HG03139 (cell line): ENCODE measurements at regions not wholly inside any gene's neighbourhood (a gene's known extent, or its start where the extent isn't known, plus 50 kb on each side); places are given as distances from the start of the nearest gene placed in this dataset.

ENCODE experiments used
- ATAC-seq: cut with Tn5 transposase; IDR thresholded peaks from one replicate; pipeline ENCODE4 v1.9.1; 2021; ENCODE audit not compliant: unreplicated experiment

DNA sequence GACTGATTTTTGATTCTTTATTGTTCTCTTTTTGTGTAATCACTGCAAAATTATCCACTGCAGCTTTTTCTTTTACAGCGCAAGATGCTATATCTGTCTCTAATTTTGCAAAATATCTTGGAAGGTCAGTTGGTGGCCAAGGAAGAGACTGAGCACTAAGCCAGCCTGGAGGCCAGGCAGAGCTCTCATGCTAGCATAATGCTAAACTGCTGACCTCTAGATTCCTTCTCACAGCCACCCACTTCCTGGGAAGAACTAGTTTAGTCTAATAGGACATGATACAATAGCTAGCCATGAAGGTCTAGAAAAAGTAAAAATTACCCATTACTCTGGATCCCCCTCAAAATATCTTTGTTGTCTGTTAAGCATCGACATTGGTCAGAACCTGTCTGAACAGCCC lies 227.2 kb upstream of the ARHGAP20 start:
- no peak for ATAC-seq

DNA sequence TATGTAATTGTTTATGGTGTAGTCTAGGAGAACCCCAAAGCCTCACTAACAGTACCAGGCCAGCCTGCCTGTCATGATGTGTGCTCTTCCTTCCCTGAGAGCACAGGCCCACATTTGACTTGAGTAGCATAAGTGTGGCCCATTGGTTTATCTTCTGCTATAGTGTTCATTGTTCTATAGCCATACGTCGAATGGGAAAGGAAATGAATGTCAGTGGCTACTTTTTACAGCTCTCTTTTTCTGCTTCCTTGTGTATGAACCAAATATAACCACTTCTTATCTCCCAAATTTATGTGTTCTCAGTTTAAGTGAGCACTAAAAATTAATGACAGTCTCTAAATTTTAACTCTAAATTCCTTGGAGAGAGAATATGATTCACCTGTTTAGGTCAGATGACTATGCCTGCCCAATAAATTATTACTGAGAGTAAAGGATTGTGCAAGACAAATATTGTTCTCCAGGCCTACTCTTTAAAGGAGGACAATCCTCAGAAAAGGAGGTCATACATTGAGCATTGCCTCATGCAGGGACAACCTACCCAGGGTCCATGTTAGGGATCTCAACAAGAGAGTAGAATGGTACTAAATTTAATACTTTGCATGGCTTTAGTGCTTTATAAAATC lies 222.9 kb upstream of the ARHGAP20 start:
- ATAC-seq: no peak

DNA sequence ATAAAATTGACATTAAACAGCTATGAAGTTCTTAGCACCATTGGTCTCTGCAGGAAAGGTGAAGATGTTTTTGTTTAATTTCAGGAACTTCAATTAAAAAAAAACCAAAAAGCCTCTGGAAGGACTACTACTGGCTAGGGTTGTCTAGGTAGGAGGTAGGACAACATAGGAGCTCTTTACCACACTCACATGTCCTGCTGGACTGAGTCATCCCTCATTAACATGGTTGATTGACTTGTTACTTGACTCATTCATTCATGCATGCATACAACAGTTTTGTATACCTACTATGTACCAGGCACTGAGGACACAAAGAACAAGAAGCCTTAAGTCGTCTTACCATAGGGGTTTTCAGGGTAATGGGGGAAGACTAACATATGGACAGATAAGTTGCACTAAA lies 216.9 kb upstream of the ARHGAP20 start:
- ATAC-seq: no peak

DNA sequence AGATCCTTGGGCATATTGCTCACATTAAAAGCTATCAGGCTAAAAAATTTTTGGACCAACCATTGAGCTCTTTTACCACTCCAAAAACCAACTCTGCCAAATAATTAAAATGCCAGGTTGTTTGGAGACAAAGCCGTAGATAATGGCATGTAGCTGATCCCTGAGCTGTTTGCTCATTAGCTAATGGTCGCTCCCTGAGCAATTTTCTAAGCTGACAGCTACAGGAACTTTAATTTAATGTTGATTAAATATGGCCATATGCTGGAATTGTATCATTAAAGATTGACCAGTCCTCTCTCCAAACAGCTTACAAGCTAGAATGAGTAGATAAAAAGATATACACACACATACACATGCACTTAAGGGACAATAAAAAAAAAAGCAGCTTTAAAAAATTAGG lies 216.2 kb upstream of the ARHGAP20 start:
- no peak for ATAC-seq

DNA sequence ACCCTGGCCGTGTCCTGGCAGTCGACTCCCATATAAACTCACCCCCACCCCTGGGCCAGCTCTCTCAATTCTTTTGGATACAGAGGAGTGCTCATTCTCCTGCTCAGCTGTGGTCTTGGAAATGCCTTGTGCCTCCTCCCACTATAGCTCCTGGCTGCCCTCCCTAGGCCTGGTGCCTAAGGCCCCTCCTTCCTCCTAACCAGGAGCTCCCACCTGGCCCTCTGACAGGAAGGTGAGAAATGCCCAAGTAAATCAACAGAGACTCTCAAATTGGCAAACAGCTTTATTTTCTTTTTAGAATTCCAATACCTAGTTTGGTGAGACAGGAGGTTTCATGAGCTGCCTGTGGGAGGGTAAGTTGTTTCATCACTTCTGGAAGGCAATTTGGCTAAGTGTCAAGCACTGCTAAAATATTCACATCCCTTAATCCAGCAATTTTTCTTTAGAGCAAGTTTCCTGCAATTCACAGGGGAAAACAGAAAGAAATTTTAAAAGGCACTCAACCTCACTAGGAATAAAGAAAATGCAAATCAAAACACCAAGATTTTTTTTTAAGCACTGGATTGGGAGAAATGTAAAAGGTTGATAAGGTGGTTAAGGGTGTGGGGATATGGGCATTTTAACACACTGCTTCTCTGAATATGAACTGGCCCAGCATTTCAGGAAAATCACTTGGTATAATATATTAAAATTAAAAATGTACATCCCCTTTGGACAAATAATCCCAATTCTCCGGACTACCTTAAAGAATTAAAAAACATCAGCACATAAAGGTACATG lies 209.7 kb upstream of the ARHGAP20 start:
- no peak for ATAC-seq

DNA sequence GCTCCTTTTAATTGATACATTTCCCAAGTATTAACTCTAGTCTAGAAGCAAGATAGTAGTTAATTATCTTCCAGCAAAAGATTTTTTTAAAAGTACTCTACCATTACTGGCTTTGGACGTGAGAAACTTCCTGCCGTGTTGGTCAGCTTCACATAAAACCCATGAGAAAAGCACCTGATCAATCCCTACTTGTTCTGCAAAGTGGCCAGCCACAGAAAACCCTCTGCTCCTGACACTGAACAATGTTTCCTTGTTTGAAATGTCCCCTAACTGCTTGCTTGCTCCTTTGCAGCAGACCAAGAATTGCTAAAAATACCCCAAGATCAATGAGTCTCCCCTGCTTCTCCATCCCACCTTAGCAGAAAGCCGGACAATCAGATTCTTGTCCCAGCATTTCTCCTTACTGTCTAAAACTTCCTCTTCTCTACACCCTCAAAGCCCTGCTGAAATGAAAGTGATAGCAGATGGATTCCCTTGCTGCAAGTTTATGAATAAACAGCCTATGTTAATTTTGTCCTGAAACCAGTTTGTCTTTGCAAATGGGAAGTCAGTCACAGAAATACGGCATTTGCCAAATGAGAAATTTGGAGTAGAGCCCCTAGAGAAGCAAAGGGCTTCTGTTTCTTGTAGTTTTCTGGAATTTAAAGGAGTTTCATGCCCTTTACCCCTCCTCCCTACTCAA lies 207.1 kb upstream of the ARHGAP20 start:
- peak; percentile 63 for ATAC-seq

DNA sequence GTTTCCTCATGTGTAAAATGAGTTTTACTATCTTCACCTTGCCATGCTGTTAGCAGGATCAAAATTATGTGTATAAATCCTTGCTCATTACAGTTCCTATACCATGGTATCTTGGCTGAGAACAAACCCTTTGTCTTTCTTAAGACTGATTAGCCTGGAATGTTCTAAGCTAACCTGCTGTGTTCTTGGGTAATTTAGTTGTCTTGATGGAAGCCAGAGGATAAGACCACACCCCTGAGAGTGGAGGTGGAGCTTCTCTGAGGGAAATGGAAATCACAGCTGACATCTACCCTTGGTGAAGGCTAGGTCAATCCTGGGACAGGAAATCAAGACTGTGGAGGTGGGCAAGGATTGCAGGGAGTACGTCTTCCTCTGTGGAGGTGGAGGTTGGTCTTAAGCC lies 206.1 kb upstream of the ARHGAP20 start:
- no peak for ATAC-seq

DNA sequence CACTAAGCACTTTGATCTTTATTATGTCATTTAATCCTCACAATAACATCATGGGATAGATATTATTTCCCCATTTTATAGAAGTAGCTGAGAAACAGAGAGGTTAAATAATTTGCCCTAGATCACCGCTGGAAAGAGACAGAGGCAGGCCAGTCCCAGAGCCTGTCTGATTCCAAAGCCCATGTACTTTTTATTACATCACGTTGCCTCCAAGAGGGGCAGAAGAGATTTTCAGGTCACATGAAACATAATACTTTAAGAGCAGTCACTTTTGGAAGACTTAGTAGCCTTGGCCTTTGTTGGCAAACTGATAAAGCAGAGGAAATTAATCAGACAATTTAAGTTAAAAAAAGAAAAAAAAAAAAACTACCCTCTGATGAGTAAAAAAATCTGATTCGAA lies 200.2 kb upstream of the ARHGAP20 start:
- no peak for ATAC-seq

DNA sequence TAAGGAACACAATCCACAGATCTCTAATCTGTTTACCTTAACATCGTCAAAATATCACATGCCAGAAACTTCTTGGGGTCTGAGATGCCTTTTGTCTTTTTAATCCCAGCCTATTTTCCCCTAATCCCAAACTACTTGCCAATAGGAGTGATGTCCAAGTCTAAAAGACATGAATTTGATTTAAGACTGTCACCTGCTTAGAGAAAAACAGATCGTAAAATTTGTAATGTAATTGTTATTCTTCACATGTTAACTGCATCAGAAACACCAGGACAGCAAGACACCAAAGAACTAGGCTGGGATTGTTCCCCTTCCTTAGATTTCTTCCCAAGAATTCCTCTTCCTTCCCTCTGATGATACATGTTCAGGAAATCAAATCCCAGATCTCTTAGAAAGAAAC lies 198.1 kb upstream of the ARHGAP20 start:
- no peak for ATAC-seq

DNA sequence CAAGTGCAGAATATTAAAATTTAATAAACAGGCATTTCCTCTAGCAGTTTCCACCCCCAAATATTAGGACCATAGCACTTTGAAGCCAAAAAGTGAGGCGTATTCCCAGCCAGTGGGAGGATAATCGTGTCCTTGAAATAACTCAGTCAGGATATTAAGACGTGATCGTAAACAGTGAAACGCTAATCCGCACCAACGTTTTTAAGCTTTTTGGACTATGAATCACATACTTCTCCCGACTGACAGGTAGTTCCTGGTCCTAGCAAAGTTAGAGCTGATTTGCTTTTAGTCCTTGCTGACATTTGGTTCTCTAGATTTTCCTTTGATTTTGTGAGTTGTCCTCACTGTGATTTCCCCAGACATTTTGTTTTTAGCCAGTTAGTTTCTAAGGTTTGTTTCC lies 197.1 kb upstream of the ARHGAP20 start:
- ATAC-seq: no peak

DNA sequence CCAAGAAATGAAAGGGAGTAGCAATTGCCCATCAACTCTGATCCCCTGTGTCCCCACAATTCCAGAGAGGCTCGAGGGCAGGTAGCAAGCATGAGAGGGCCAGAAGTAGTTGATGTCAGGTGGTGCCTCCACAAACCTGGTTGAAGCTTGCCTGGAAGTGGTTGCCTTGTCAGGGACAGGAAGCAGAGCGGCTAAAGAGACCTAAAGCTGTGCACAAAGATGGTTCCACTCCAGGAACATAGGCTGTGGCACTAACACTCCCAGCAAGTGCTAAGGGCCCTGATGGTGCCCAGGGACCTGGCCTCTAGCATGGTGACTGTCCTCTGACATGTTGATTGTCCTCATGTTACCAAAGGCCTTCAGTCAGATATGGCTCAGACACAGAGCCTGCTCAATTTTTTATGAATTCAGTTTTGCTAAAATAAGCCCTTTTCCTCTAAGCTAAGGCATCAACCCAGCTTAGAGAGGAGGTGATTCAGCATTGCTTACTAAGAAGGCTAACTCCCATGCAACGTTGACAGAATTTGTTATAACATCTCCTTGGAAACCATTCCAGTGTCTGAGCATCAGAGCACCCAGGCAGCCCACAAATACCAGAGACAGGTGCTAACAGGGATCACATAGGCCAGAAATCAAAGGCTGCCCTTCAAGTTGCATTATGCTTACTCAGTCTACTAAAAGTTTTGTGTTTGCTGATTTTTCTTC lies 196.3 kb upstream of the ARHGAP20 start:
- ATAC-seq: no peak

DNA sequence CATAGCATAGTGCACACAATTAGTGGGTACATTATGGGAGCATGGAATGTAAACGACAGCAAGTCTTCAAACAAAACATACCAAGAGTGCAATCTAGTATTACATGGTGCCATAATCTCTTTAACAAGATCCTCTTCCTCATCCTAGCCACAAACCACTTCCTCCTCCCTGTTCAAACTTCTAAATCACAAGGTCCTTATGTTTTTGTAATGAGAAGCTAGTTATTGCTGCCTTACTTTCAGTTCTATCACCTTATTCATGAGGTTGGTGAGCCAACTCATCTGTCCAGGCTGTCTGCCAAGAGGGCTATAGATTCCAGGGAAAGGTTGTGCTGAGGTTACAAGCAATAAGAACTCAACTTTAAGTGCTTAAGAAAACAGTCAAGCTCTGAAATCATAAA lies 195.4 kb upstream of the ARHGAP20 start:
- ATAC-seq: no peak

DNA sequence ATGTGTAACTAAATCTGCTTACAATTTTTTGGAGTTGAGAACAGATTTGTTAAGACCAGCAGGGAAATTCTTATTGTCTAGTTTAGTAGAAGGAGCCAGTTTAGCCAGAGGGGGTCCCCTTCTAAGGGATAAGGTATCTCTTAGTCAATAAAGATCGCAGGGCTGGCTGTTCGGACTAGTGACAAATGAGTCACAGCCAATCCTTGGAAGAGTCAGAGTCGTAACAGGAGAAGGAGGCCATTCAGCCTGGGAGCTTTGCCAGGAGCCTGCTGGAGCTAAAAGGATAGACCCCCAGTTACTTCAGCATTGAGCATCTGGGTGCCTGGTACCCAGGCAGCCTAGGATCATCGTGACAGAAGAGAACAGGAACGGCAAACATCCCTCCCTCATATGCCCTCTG lies 191.6 kb upstream of the ARHGAP20 start:
- ATAC-seq: no peak

DNA sequence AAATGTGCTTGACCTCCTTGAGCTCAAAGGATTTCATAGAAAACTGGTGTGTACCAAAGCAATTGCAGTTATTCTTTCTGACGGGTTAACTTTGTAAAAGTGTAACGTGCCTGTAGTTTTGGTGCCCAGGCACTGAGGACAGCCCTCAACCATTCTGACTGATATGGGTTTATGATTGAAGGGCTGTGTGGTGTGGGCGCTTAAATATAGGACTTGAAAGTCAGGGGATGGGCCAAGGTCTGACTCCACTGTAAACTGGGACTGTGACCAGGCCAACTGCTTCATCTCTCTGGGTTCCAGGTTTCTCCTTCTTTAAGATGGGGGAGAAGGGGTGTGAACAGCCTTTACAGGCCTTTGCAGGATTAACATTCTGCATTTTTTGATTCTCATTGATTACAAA lies 191.1 kb upstream of the ARHGAP20 start:
- no peak for ATAC-seq

DNA sequence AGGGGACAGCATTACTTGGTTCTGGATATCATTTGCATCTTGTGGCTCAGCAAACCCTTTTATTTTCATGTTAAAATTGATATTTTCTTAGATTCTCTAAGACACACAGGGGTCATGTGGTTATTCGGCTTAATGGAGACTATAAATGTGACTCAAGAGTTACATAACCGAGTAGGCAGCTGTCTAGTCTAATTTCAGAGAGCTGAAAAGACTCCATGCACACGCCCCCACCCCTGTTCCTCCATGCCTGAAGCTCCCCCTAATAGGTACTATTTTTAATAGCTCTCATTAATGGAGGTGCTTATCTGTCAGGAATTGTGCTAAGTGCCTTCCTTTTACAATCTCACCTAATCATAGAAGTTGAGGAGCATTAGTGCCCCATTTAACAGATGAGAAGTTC lies 189.2 kb upstream of the ARHGAP20 start:
- no peak for ATAC-seq

DNA sequence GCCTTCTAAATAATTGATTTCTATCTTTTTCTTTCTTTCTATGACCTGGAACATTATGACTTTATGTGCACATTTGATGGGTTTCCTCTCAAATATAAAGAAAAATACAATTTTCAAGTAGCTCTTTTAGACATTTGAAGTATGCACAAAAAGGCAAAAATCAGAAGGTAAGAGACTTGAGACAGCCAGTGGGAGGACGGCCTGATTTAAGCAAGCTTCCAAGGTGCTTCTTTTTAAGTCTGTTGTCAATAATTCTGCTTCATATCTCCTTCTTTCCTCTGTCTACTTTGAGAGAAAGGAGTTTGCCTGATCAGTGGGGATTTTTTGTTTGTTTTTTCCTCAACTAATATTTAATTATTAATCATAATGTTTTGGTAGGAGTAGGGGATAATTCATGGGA lies 188.2 kb upstream of the ARHGAP20 start:
- ATAC-seq: no peak

DNA sequence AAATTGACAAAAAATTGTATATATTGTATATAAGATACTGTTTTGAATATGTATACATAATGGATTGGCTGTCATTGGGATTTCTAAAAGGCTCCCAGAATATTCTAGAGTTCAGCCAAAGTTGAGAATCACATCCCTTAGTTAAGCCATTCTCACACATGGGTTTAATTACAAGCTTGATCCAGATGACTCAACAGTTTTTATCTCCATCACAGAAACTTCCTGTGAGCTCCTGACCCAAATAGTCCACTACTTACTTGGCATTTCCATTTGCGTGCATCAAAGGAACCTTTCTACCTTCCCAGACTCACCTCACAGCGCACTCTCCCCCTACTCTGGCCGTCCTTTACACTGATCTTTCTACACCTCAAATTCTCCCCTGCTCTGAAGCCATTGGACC lies 184.8 kb upstream of the ARHGAP20 start:
- no peak for ATAC-seq

DNA sequence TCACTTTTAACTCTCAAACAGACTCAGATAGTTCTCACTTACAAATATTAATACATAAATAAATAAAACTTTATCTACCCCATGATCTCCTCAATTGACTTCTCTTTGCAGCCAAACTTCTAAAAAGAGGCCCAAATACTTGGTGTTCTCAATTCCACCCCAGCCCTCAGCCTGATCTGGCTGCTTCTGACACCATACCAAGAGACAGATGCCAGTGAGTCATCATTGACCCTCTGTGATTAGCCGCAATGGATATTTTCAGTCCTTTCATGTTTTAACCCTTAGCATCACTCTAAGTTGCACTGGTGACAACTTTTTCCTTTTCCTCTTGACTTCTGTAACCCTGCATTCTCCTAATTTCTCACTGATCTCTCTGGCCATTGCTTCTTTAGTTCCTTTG lies 184.1 kb upstream of the ARHGAP20 start:
- ATAC-seq: no peak

DNA sequence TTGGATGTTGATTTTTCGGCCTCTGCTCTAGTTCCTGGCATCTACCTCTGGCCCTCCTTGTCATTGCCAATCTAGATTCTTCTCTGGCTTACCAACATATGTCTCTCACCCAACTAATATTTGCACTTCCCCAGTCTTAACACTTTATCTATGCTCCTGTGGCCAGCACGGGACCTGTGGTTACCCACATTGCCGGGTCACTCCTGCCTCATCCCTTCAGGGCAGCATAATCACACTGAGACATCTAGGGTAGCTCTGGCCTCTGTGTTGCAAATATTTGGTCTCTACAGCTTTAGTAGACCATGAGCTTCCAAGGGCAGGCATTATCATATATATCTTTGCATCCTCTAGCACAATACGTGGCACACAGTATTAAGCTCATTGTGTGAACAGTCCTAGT lies 182.0 kb upstream of the ARHGAP20 start:
- no peak for ATAC-seq

DNA sequence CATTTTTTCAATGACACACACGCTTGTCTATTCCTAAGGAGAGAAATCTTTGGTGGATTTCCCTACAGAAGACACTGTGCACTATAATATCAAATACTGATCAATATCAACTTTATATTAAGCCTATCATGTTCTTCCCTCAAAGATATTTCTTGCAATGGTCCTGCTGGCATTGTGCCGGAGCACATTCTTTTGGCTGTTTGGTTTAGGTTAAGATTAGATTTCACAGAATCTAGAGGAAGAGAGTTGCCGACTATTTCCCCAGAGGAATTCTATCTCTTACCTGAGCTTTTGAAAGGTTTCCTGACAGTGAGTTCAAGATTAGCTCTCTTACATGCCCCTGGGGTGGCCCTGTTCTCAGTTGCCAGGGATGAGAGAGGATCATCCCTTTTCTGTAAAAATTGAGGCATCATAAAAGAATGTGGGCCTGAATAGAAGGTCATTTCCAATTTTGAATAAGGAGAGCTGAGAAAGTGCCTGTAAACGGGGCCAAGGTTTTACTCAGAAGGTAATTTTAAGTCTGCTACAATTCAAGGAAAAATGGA lies 180.6 kb upstream of the ARHGAP20 start:
- no peak for ATAC-seq

DNA sequence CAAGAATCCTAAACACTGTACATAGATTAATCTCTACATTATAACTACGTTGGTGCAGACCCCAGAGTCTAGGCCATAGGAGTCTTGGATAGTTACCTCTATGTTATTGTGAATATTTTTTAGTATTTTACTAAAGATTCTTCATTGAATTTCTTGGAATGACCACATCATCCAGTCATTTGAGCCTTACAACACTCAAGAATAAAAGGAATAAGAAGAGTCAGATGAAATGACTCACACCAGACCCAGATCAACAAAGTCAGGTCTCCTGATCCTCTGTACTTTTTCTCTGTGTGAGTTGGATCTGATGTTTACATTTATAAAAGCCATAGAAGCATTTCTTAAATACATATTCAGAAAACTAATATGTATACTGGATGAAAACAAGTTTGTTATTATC lies 179.2 kb upstream of the ARHGAP20 start:
- no peak for ATAC-seq
